SK-N-SH (cell line): ENCODE measurements at regions not wholly inside any gene's neighbourhood (a gene's known extent, or its start where the extent isn't known, plus 50 kb on each side); places are given as distances from the start of the nearest gene placed in this dataset.

Experiments used
- CTCF ChIA-PET: fragments of 300-600, 350-600 bp; formaldehyde crosslinking; extraction: SDS; loops from one replicate; lab custom pipeline; 2021; lab: Yijun Ruan, JAX
- POLR2A ChIA-PET: fragments of 350-600 bp; sonication (Branson Sonifier 250); formaldehyde crosslinking; extraction: SDS; loops from one replicate; lab custom pipeline; 2020; ENCODE audit warnings: antibody characterized with exemption, inconsistent platforms; lab: Yijun Ruan, JAX
- DNase-seq: peaks from one replicate; pipeline ENCODE4 v3.0.0; 2012
- H2AFZ ChIP-seq: fragments of 200-600 bp; sonication (generic); 2 replicates; pipeline ENCODE4 v1.8.1; 2016; ENCODE audit warnings: antibody characterized with exemption, mild to moderate bottlenecking, low read depth
- H3F3A ChIP-seq: fragments of 200-600 bp; sonication (generic); replicated peaks from 2 replicates; pipeline ENCODE3; 2016; ENCODE audit warnings: antibody characterized with exemption, mild to moderate bottlenecking; ENCODE audit not compliant: insufficient read depth
- H3K27ac ChIP-seq, 2 experiments: fragments of 200-500 bp in 1 of 2; fragments of 200-600 bp in 1 of 2; sonication (Bioruptor generic) in 1 of 2; sonication (generic), shearing (Covaris generic) in 1 of 2; 2 replicates each; pipeline versions ENCODE4 v1.5.1 to v1.6.1; 2014 to 2016; ENCODE audit warnings: low read depth in 2 of 2, inconsistent platforms in 1 of 2, low read length in 1 of 2, mild to moderate bottlenecking in 1 of 2, mixed read lengths in 1 of 2
- H3K27me3 ChIP-seq: fragments of 200-600 bp; sonication (generic), shearing (Covaris generic); 2 replicates; pipeline ENCODE4 v1.6.1; 2016; ENCODE audit warnings: mixed run types; ENCODE audit not compliant: insufficient read depth
- H3K36me3 ChIP-seq, 2 experiments: fragments of 200-500 bp in 1 of 2; fragments of 200-600 bp in 1 of 2; sonication (Bioruptor generic) in 1 of 2; sonication (generic) in 1 of 2; replicated peaks in 1 of 2; 2 replicates each; pipeline versions ENCODE3 to v1.5.1; 2014 to 2016; ENCODE audit warnings: low read length in 1 of 2, mild to moderate bottlenecking in 1 of 2; ENCODE audit not compliant: insufficient read depth in 2 of 2, control insufficient read depth in 1 of 2
- H3K4me1 ChIP-seq, 2 experiments: fragments of 200-500 bp in 1 of 2; fragments of 200-600 bp in 1 of 2; sonication (Bioruptor generic) in 1 of 2; sonication (generic), shearing (Covaris generic) in 1 of 2; 2 replicates each; pipeline versions ENCODE4 v1.5.1 to v1.6.1; 2014 to 2016; ENCODE audit warnings: low read depth in 1 of 2, low read length in 1 of 2, mixed run types in 1 of 2; ENCODE audit not compliant: insufficient read depth in 2 of 2, control insufficient read depth in 1 of 2
- H3K4me2 ChIP-seq: fragments of 200-600 bp; sonication (generic), shearing (Covaris generic); 2 replicates; pipeline ENCODE4 v1.6.1; 2017; ENCODE audit warnings: mixed run types
- H3K4me3 ChIP-seq, 2 experiments: fragments of 200-500 bp in 1 of 2; fragments of 200-600 bp in 1 of 2; sonication (Bioruptor generic) in 1 of 2; sonication (generic), shearing (Covaris generic) in 1 of 2; 2 replicates each; pipeline versions ENCODE4 v1.5.1 to v1.8.1; 2014 to 2016; ENCODE audit warnings: low read depth in 2 of 2, inconsistent platforms in 1 of 2, low read length in 1 of 2, mild to moderate bottlenecking in 1 of 2, mixed read lengths in 1 of 2, moderate library complexity in 1 of 2
- H3K79me2 ChIP-seq: fragments of 200-600 bp; sonication (generic); 2 replicates; pipeline ENCODE4 v1.8.1; 2017; ENCODE audit warnings: mild to moderate bottlenecking; ENCODE audit not compliant: insufficient read depth
- H3K9ac ChIP-seq: fragments of 200-600 bp; sonication (generic); 2 replicates; pipeline ENCODE4 v1.6.1; 2017; ENCODE audit warnings: mixed run types
- H3K9me2 ChIP-seq: fragments of 200-600 bp; sonication (generic); 2 replicates; pipeline ENCODE4 v1.6.1; 2017; ENCODE audit warnings: mixed run types
- H3K9me3 ChIP-seq: fragments of 200-600 bp; sonication (generic); 2 replicates; pipeline ENCODE4 v1.6.1; 2017; ENCODE audit warnings: mixed run types, mild to moderate bottlenecking, moderate library complexity
- H4K20me1 ChIP-seq: fragments of 200-600 bp; sonication (generic); 2 replicates; pipeline ENCODE4 v1.6.1; 2017; ENCODE audit warnings: mild to moderate bottlenecking, mixed run types; ENCODE audit not compliant: insufficient read depth
- EP300 ChIP-seq, 2 experiments: IDR thresholded peaks; 2 replicates each; pipeline versions ENCODE4 v1.4.0 to v1.6.1; 2012; ENCODE audit warnings: borderline replicate concordance in 1 of 2, low read depth in 1 of 2, low read length in 1 of 2
- FOXM1 ChIP-seq: IDR thresholded peaks from 2 replicates; pipeline ENCODE4 v1.4.0; 2012; ENCODE audit warnings: low read depth, mild to moderate bottlenecking
- GABPA ChIP-seq: IDR thresholded peaks from 2 replicates; pipeline ENCODE4 v1.4.0; 2012; ENCODE audit warnings: low read depth, mild to moderate bottlenecking
- IRF3 ChIP-seq: fragments of 150-350 bp; IDR thresholded peaks from 2 replicates; pipeline ENCODE4 v1.6.1; 2016; ENCODE audit warnings: mild to moderate bottlenecking, low read depth, low read length
- JUND ChIP-seq: IDR thresholded peaks from 2 replicates; pipeline ENCODE4 v1.4.0; 2012
- MAX ChIP-seq: IDR thresholded peaks from 2 replicates; pipeline ENCODE4 v1.4.0; 2012; ENCODE audit warnings: low read depth
- MEF2A ChIP-seq: IDR thresholded peaks from 2 replicates; pipeline ENCODE4 v1.4.0; 2012; ENCODE audit warnings: low read depth, borderline replicate concordance
- POLR2AphosphoS5 ChIP-seq: IDR thresholded peaks from 2 replicates; pipeline ENCODE4 v1.6.1; 2012; ENCODE audit warnings: low read depth, low read length
- RAD21 ChIP-seq: IDR thresholded peaks from 2 replicates; pipeline ENCODE4 v1.6.1; 2012; ENCODE audit warnings: mild to moderate bottlenecking, low read length
- RXRA ChIP-seq: IDR thresholded peaks from 2 replicates; pipeline ENCODE4 v1.4.0; 2012; ENCODE audit warnings: low read depth, mild to moderate bottlenecking, borderline replicate concordance
- SIN3A ChIP-seq: IDR thresholded peaks from 2 replicates; pipeline ENCODE4 v1.6.1; 2012; ENCODE audit warnings: low read depth, mild to moderate bottlenecking, low read length, moderate library complexity, borderline replicate concordance
- SMC3 ChIP-seq: IDR thresholded peaks from 2 replicates; pipeline ENCODE4 v1.6.1; 2012; ENCODE audit warnings: low read depth, low read length, improper control_type of control experiment
- TCF12 ChIP-seq: IDR thresholded peaks from 2 replicates; pipeline ENCODE4 v1.4.0; 2012
- TEAD4 ChIP-seq: IDR thresholded peaks from 2 replicates; pipeline ENCODE4 v1.4.0; 2012; ENCODE audit warnings: mild to moderate bottlenecking, borderline replicate concordance; ENCODE audit not compliant: insufficient read depth
- USF1 ChIP-seq: IDR thresholded peaks from 2 replicates; pipeline ENCODE4 v1.4.0; 2012; ENCODE audit warnings: low read depth, borderline replicate concordance
- USF2 ChIP-seq: fragments of 150-350 bp; IDR thresholded peaks from 2 replicates; pipeline ENCODE4 v1.6.1; 2017; ENCODE audit warnings: antibody characterized with exemption, low read length, low read depth, borderline replicate concordance
- WGBS: methylation state at CpG from one replicate; pipeline ENCODE4 v1.1.6; 2017; ENCODE audit warnings: low lambda C conversion rate; 5-methylcytosine and 5-hydroxymethylcytosine counted together

- H3K4me3 ChIP-seq: no peak overlapping the region
- H3K4me1 ChIP-seq: no peaks in the 10 kb centered on the region
- H3F3A ChIP-seq: no peaks in the 10 kb centered on the region
- H3K36me3 ChIP-seq: no peaks in the 10 kb centered on the region
- POLR2A ChIA-PET: no interaction called here
- no peaks in the 10 kb centered on the region for H3K79me2 ChIP-seq
- H3K27me3 ChIP-seq: no peaks in the 10 kb centered on the region
- CTCF ChIA-PET: no interaction called here
- H3K4me2 ChIP-seq: no peak overlapping the region
- TF ChIP-seq USF1 (no peak), MAX (no peak), POLR2AphosphoS5 (no peak), JUND (no peak)
- H3K9me2 ChIP-seq: no peaks in the 10 kb centered on the region
- H4K20me1 ChIP-seq: no peaks in the 10 kb centered on the region
- H3K9me3 ChIP-seq: no peaks in the 10 kb centered on the region
- H3K9ac ChIP-seq: no peak overlapping the region
- DNase-seq: no peak
- H3K27ac ChIP-seq: no peak overlapping the region
- no peak overlapping the region for H2AFZ ChIP-seq
Observed at GRCh38 chr4:82149750-82150149, 224.0 kb downstream of the HNRNPD start.

- CTCF ChIA-PET: no interaction called here
Observed at GRCh38 chr4:82145850-82146249, 227.9 kb downstream of the HNRNPD start.

GRCh38 chr4:82140422-82140821 is 233.4 kb downstream of the HNRNPD start:
- TF ChIP-seq SIN3A (no peak), RXRA (no peak), MEF2A (no peak), FOXM1 (no peak), USF2 (no peak), IRF3 (no peak), GABPA (no peak)
- Histone ChIP-seq H2AFZ (no peak overlapping the region), H3F3A (no peaks in the 10 kb centered on the region), H3K79me2 (no peaks in the 10 kb centered on the region), H3K9me2 (no peaks in the 10 kb centered on the region), H4K20me1 (no peaks in the 10 kb centered on the region), H3K9me3 (no peaks in the 10 kb centered on the region), H3K4me2 (no peak overlapping the region), H3K9ac (no peak overlapping the region), H3K27ac (no peak overlapping the region), H3K4me3 (no peak overlapping the region), H3K27me3 (no peaks in the 10 kb centered on the region), H3K36me3 (no peaks in the 10 kb centered on the region), H3K4me1 (no peaks in the 10 kb centered on the region)
- POLR2A ChIA-PET: no interaction called here
- DNase-seq: no peak
- CTCF ChIA-PET: no interaction called here
- WGBS: 4% methylated on average over 2 of the region's 2 CpGs

More at GRCh38 chr4:82145850-82146249, 227.9 kb downstream of the HNRNPD start:
- Histone ChIP-seq H2AFZ (no peak overlapping the region), H3K9me3 (no peaks in the 10 kb centered on the region), H3K4me2 (no peak overlapping the region), H3K36me3 (no peaks in the 10 kb centered on the region), H3K9ac (no peak overlapping the region), H3K9me2 (no peaks in the 10 kb centered on the region), H3K79me2 (no peaks in the 10 kb centered on the region), H4K20me1 (no peaks in the 10 kb centered on the region), H3K4me3 (no peak overlapping the region), H3K4me1 (no peaks in the 10 kb centered on the region), H3F3A (no peaks in the 10 kb centered on the region), H3K27ac (no peak overlapping the region), H3K27me3 (no peaks in the 10 kb centered on the region)
- POLR2A ChIA-PET: no interaction called here
- WGBS: 1% methylated on average over 3 of the region's 3 CpGs
- DNase-seq: no peak
- TF ChIP-seq MEF2A (no peak), SIN3A (no peak), SMC3 (no peak), TCF12 (no peak), EP300 (IDR thresholded peaks at IDR 0.05; ENCODE audit: borderline replicate concordance in 1 of 2, low read depth in 1 of 2, low read length in 1 of 2) (no peak), RXRA (no peak), TEAD4 (no peak), RAD21 (no peak)
